Type B pancreatic cell (in vitro differentiated cells): ENCODE measurements at regions not wholly inside any gene's neighbourhood (a gene's known extent, or its start where the extent isn't known, plus 50 kb on each side); places are given as distances from the start of the nearest gene placed in this dataset.
"Not testable (repeated sequence)": the region's sequence is repeated elsewhere in the genome, so short reads cannot be mapped to it uniquely, and the experiment has no call there.

Experiments
- DNase-seq: peaks from one replicate; pipeline ENCODE4 v3.0.0; 2021; ENCODE audit warnings: mixed read lengths; ENCODE audit not compliant: unreplicated experiment; ENCODE audit errors: extremely low spot score
- H3K27ac Mint-ChIP-seq: 2 replicates; pipeline ENCODE4 v1.8.0; 2021; ENCODE audit warnings: mild to moderate bottlenecking, mixed read lengths
- H3K27me3 Mint-ChIP-seq: 2 replicates; pipeline ENCODE4 v1.8.0; 2021; ENCODE audit warnings: mixed read lengths
- H3K36me3 Mint-ChIP-seq: 2 replicates; pipeline ENCODE4 v1.8.0; 2021; ENCODE audit warnings: mixed read lengths
- H3K4me1 Mint-ChIP-seq: one replicate; pipeline ENCODE4 v1.8.0; 2021; ENCODE audit warnings: mixed read lengths; ENCODE audit not compliant: unreplicated experiment
- H3K4me3 Mint-ChIP-seq: 2 replicates; pipeline ENCODE4 v1.8.0; 2021; ENCODE audit warnings: mild to moderate bottlenecking, mixed read lengths
- H3K9me3 Mint-ChIP-seq: 2 replicates; pipeline ENCODE4 v1.8.0; 2021; ENCODE audit warnings: mixed read lengths
- CTCF ChIP-seq: fragments of 200-600 bp; sonication (generic); conservative IDR thresholded peaks from 2 replicates; pipeline ENCODE4 v1.5.0; 2021; ENCODE audit warnings: antibody characterized with exemption, mild to moderate bottlenecking

GRCh38 chr16:65815707-65816106 is 550.8 kb upstream of the CDH5 start:
- H3K36me3 Mint-ChIP-seq = no peaks in the 10 kb centered on the region
- DNase-seq = no peak
- H3K4me3 Mint-ChIP-seq = no peak overlapping the region
- TF ChIP-seq CTCF = no peak
- peaks cover 15% of the 10 kb centered on the region for H3K4me1 Mint-ChIP-seq
- H3K27ac Mint-ChIP-seq = no peak overlapping the region
- H3K9me3 Mint-ChIP-seq = peaks cover 4% of the 10 kb centered on the region
- H3K27me3 Mint-ChIP-seq = no peaks in the 10 kb centered on the region

DNA sequence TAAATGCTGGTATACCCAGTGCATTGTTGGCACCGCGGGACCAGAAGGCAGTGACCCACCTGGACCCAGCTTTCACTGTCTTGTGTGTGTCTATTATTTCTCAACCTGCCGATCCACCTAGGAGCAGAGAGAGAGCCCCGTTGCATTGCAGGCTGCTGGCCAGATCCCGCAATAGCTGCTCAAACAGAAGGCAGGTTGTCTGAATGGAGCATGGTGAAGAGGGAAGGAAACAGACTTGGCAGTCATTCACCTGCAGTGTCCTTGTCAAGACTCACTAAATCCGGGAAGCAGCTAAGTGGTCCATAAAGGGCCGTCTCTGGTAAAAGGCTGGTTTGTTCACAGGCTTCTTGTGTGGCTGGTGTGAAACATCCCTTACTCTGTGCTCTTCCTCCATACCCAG is 552.6 kb upstream of the CDH5 start:
- DNase-seq, H3K36me3 Mint-ChIP-seq, H3K27me3 Mint-ChIP-seq, H3K9me3 Mint-ChIP-seq: not testable (repeated sequence)
- Mint-ChIP-seq H3K4me1 (peaks cover 15% of the 10 kb centered on the region), H3K27ac (peak overlapping the region; percentile 5), H3K4me3 (peak overlapping the region; percentile 42)

DNA sequence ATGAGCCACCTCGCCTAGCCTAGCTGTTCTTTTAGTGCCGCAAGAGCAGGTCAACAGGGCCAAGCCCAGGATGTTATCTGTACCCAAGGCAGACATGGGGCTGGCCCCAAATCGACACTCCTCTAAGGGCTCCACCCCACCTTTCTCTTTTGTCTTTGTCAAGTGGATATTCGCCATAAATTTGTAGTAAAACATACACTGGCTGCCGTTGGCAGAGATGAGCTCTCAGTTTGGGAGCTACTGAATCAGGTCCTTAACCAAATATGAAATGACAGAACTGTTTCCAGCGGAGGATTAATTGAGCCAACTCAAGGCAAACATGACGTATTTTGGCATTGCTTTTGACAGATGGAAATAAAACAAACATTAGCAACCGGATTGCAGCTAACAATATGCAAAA is 556.9 kb upstream of the CDH5 start:
- no peak overlapping the region for H3K4me3 Mint-ChIP-seq
- H3K9me3 Mint-ChIP-seq = peaks cover 4% of the 10 kb centered on the region
- TF ChIP-seq CTCF = no peak
- H3K4me1 Mint-ChIP-seq = peaks cover 15% of the 10 kb centered on the region
- H3K36me3 Mint-ChIP-seq = no peaks in the 10 kb centered on the region
- no peak for DNase-seq
- no peaks in the 10 kb centered on the region for H3K27me3 Mint-ChIP-seq
- peak overlapping the region; percentile 30 for H3K27ac Mint-ChIP-seq

GRCh38 chr16:65808790-65809189 is 557.7 kb upstream of the CDH5 start:
- peaks cover 11% of the 10 kb centered on the region for H3K4me1 Mint-ChIP-seq
- H3K36me3 Mint-ChIP-seq = no peaks in the 10 kb centered on the region
- no peak overlapping the region for H3K4me3 Mint-ChIP-seq
- DNase-seq = no peak
- no peak for TF ChIP-seq CTCF
- peaks cover 4% of the 10 kb centered on the region for H3K9me3 Mint-ChIP-seq
- no peaks in the 10 kb centered on the region for H3K27me3 Mint-ChIP-seq
- no peak overlapping the region for H3K27ac Mint-ChIP-seq

DNA sequence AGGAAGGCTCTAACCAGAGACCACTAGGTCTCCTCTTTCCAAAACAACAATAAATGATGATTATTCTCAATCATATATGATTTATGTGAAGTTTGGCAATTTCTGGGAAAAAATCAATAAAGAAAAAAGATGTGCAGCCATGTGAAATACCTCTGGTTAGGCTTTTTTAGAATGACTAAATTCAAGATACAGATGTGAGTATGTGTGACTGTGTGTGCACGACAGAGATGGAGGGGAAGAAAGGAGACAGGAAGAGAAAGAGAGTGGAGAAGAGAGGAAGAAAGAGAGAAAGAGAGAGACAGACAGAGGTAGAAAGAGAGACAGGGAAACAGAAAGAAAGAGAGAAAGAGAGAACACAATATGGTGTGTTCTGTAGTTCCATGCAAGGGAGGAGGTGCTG is 558.6 kb upstream of the CDH5 start:
- Mint-ChIP-seq H3K4me3 (no peak overlapping the region), H3K9me3 (peaks cover 3% of the 10 kb centered on the region), H3K4me1 (peaks cover 3% of the 10 kb centered on the region), H3K36me3 (no peaks in the 10 kb centered on the region), H3K27ac (no peak overlapping the region), H3K27me3 (no peaks in the 10 kb centered on the region)
- no peak for TF ChIP-seq CTCF
- no peak for DNase-seq

DNA sequence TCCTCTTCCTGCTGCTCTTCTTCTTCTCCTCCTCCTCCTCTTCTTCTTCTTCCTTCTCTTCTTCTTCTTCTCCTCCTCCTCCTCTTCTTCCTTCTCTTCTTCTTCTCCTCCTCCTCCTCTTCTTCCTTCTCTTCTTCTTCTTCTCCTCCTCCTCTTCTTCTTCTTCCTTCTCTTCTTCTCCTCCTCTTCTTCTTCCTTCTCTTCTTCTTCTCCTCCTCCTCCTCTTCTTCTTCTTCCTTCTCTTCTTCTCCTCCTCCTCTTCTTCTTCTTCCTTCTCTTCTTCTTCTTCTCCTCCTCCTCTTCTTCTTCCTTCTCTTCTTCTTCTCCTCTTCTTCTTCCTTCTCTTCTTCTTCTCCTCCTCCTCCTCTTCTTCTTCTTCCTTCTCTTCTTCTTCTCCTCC is 560.8 kb upstream of the CDH5 start:
- H3K4me3 Mint-ChIP-seq, H3K27me3 Mint-ChIP-seq, H3K27ac Mint-ChIP-seq, H3K4me1 Mint-ChIP-seq, DNase-seq, H3K36me3 Mint-ChIP-seq, H3K9me3 Mint-ChIP-seq: not testable (repeated sequence)

- H3K36me3 Mint-ChIP-seq = peaks cover 7% of the 10 kb centered on the region
- H3K4me1 Mint-ChIP-seq = peaks cover 24% of the 10 kb centered on the region
- no peak overlapping the region for H3K4me3 Mint-ChIP-seq
- TF ChIP-seq CTCF = no peak
- no peak for DNase-seq
- peaks cover 10% of the 10 kb centered on the region for H3K27me3 Mint-ChIP-seq
- peaks cover 8% of the 10 kb centered on the region for H3K9me3 Mint-ChIP-seq
- H3K27ac Mint-ChIP-seq = no peak overlapping the region
Measured at GRCh38 chr16:65796481-65796880, 570.0 kb upstream of the CDH5 start.
